Activated CD4-positive, alpha-beta T cell treated with anti-CD3 and anti-CD28 coated beads, Interleukin-2, amount 50 U/mL, for 4 hours (primary cell): ENCODE measurements at regions not wholly inside any gene's neighbourhood (a gene's known extent, or its start where the extent isn't known, plus 50 kb on each side); places are given as distances from the start of the nearest gene placed in this dataset.
"Not testable (repeated sequence)": the region's sequence is repeated elsewhere in the genome, so short reads cannot be mapped to it uniquely, and the experiment has no call there.

ENCODE experiments used
- DNase-seq, 2 experiments: peaks; one replicate each; pipeline ENCODE4 v3.0.0-alpha.2; 2020

DNA sequence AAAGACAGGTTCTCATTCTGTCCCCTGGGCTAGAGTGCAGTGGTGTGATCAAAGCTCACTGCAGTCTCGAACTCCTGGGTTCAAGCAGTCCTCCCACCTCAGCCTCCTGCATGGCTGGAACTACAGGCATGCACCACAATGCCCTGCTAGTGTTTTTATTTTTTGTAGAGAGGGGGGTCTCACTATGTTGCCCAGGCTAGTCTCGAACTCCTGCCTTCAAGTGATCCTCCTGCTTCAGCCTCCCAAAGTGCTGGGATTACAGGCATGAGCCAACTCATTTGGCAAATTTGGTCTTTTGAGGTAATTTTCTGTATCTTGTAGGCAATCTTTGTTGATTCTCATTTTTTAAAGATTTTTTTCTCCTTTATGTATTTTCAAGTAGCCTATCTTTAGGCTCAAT is 205.7 kb downstream of the ZIC5 start:
- DNase-seq = no peak

DNA sequence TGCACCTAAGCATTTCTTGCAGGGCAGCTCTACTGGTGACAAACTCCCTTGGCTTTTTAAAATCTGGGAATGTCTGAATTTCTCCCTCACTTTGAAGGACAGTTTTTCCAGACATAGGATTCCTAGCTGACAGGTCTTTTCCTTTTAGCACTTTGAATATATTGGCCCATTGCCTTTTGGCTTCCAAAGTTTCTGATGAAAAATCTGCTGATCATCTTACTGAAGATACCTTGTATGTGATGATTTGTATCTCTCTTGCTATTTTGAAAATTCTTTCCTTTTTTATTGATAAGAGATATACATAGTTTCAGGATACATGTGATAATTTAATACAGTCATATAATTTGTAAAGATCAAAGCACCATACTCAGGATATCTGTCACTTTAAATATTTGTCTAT is 211.1 kb downstream of the ZIC5 start:
- no peak for DNase-seq

DNA sequence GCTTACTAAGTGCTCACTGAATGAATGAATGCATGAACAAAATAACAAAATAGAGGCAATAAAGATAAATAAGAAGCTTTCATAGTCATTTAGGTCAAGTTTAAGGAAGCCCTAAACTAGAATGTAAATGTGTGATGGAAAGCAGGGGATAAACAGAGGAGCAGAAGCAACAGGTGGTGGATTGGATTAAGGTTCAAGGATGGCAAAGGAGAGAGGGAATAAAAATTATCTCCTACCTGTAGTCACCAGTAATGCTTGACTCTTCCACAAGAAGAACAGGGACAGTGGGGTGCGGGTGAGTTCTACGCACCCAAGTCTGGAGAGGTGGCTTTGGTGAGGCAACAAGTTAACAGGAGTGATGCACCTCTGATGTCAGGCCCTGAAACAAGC is 212.4 kb downstream of the ZIC5 start:
- no peak for DNase-seq

DNA sequence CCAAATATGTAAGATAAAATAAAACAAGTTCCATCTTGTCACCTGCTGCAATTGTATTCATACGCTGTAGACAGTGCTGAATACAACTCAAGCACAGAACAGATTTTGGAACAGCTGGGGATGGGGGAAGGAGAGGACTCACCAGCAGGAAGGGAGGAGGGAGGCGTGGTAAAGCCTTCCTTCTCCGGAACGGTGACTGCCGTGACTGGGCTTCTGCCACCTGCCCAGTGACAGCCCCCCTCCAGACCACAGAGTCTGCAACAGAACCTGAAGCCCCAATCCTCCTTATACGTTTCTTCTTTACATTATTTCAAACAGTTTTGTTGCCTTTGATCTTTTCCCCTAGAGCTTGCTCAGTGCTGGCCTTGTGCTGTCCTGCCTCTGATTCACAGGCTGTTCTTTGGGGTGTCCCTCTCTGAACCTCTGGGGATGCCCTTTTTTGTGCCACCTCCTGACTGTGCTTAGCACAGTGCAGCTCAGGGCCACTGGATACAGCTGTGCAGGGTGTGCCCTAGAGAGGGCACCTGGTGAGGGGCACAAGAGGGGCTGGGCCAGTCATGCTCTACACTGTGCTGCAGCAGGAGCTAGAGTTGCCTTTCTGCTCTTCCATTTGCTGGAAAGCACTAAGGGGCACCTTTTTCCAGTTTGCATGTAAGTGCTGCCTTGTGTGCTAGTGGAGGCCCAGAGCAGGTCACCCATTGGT is 213.0 kb downstream of the ZIC5 start:
- DNase-seq = no peak

DNA sequence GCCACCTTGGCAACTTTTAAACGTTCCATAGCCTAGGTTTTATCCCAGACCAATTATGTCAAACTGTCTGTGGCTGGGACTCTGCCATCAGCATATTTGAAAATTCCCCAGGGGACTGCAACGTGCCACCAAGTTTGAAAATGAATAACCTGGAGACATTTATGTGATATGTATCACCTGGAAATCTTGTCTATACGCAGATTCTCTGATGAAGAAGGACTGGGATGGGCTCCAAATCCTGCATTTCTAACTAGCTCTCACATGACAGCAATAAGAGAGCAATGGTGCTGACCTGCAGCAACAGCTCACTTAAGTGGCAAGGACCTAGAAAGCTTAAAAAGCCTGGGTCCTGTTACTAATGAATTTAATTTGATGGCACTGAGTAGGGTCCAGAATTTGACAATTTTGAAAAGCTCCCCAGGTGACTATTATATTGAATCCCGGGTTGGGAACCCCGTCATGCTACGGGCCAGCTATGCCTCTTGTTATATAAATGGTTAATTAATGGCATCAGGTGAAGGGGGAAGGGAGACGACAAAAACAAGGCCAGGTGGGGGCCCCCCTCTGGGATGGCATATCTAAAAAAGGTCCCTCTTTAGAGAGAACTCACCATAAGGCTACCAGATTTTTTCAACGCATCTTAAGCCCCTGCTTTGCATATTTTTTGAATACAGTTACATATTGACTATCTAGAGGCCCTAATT is 213.7 kb downstream of the ZIC5 start:
- no peak for DNase-seq

DNA sequence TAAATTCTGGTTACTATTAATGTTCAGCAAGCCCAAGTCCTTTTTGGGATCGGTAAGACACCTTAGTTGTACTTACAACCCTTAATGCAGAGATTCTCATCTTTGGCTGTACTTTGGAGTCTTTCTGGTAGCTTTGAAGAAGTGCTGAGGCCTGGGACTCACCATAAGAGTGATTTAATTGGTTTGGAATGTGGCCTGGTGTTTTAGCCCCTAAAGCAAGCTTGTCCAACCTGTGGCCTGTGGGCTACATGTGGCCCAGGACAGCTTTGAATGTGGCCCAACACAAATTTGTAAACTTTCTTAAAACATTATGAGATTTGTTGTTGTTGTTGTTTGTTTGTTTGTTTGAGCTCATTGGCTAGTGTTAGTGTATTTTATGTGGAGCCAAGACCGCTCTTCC is 215.3 kb downstream of the ZIC5 start:
- DNase-seq = no peak

DNA sequence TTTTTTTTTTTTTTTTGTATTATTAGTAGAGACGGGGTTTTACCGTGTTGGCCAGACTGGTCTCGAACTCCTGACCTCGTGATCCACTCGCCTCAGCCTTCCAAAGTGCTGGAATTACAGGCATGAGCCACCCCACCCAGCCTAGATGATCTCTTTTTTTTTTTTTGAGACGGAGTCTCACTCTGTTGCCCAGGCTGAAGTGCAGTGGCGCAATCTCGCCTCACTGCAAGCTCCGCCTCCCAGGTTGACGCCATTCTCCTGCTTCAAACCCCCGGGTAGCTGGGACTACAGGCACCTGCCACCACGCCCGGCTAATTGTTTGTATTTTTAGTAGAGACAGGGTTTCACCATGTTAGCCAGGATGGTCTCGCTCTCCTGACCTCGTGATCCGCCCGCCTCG is 216.8 kb downstream of the ZIC5 start:
- DNase-seq = not testable (repeated sequence)

DNA sequence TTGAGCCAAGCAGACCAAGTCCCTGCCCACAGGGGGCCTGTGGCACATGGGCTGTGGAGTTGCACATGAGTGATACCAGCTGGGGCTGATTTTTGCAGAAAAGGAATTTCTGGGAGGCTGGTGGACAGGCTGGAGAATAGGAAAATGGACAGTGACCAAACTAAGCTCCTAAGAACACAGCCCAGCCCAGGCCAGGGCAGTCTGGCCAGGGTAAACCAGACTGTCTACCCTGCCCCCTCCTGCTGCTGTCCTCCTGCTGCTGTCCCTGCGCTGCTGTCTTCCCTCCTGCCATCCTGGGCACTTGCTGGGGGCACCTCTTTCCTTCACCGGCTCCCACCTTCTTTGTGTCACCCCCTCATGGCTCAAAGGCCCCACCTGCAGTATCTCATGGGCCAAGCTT is 219.2 kb downstream of the ZIC5 start:
- no peak for DNase-seq

DNA sequence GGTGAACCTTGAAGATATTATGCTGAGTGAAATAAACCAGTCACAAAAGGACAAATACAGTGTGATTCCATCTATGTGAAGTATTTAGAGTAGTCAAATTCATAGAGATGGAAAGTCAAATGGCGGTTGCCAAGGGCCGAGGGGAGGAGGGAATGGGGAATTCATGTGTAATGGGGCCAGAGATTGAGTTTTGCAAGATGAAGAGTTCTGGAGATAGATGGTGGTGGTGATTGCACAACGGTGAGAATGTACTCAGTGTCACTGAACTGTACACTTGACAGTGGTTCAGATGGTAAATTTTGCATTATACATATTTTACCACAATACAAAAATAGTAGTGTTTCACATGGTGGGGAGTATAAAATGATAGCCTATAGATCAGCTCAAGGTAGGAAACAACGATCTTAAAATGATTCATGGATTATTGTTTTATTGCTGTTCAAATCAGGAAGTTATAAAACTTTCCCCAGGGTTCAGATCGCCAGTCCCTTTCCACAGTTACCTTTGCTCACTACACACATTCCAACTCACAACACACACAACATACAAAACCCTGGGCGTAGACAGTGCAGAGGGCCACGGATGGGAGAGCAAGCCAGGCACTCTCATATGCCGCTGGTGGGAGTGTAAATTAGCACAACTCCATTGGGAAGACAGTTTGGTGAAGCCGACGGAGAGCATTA is 219.9 kb downstream of the ZIC5 start:
- no peak for DNase-seq

DNA sequence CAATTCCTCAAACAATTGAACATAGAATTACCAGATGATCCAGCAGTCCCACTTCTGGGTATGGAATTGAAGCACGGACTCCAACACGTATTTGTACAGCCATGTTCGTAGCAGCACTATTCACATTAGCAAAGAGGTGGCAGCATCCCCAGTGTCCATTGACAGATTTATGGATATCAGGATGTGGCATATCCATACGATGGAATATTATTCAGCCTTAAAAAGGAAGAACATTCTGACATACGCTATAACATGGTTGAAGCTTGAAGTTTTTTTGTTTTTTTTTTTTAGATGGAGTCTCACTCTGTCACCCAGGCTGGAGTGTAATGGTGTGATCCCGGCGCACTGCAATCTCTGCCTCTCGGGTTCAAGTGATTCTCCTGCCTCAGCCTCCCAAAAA is 220.6 kb downstream of the ZIC5 start:
- no peak for DNase-seq

DNA sequence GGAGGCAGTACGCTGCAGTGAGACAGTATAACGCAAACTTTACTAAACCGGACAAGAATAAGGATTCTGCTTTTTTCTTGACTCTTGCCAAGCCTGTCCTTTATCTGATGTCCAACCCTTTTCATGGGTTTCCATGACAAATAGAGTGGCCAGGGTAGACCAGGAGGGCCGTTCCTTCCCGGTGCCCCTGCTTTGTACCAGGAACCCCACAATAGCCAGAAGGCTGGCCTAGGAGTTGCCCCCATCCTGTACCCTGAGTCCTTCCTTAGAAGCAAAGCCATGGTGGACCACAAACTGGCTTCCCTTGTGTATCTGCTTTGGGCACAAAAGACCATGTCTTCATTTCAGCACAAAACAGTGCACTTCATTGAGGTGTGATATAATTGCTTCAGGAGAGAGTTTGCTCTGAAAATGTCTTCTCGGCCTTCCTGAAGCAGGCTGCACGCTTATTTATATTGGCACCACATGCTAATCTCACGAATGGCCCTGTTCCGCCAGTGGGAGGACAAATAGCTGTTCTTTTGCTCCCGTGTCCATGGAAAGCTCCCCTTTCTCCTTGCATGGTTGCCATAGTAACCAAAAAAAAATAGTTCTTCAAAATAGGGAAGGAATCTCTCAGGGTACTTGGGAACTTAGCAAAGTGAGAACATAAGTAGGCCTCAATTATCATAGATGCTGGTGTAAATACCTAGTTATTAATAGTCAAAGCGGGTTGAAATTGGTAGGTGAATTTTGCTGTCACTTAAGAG is 222.1 kb downstream of the ZIC5 start:
- no peak for DNase-seq

DNA sequence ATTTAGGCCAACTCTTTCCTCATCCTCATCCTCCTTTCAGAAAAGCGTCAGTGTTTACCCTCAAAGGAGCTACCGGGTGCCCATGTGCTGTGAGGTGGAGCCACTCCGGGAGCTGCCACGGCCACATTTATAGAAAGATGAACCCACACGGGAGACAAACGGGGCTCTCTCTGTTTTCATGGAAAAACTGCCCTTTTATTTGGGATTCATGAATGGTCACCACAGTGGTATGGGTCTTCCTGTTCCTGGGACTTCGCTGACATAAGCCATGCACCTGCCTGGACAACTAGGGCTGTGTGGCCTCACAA is 224.2 kb downstream of the ZIC5 start:
- DNase-seq = no peak

DNA sequence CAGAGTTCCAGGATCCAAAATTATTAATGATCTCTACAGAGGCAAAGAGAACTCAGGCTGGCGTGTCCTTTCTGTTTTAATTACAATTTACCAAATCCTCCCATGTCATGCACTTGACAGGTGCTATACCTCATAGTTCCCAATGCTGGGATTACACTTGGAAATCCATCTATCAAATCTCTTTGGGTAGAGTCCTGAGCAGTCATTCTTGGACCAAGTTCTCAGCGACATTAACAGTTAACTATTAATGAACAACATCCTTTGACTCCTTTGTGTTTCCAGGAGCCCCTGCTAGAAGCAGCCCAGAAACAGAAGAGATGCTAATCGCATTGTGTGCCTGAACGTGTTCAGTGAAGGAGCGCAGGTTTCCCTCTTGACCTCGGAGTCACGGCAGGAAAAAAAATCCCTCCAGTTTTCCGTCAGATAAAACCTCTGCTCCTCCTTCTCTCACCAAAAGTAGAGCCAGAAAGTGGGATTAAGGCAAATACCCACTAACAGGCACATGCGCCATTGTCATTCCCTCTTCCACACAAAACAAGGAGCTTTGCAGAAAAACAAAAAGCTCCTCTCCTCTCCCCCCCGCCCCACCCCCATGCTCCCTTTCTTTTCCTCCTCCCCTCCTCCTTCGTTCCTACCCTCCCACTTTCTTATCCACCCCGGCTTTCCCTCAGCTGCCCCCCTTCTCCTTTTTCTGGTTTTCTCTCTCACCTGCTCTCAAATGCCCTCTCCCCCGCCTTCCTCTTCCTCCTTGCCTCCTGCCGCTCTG is 224.7 kb downstream of the ZIC5 start:
- no peak for DNase-seq

DNA sequence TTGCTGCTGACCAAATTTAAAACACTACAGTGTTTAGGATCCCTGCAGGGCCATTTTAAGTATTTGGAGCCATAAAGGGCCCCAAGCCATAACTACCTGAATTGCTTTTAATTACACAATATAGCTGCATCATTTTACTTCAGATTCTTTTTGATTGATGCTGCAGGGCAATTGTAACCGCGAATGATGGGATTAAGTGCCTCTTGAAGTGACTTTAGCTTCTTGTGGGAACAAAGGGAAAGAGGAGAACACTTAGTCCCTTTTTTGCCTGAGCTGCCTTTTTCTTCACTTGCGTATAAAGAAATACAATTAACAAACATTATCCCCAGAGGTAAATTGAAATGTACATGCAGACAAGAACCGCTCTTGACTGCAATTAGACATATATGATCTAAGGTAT is 228.5 kb downstream of the ZIC5 start:
- no peak for DNase-seq

DNA sequence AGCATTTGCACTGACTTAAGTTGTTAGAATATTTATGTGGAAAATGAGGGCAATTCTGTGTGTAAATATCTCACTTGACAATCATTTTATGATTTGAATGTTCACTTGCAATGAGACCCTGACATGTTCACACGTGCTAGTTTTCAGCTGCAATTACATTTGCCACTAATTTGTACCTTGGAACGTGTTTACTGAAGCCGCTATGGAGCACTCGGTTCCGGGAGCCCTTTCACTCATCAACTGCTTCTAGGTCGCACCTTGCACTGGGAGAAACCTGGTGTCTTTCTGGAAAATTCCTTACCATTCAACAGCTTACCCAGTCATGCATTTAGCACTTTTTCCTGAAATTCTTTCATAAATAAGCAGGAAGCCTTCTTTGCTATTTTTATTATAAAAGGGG is 229.6 kb downstream of the ZIC5 start:
- no peak for DNase-seq

DNA sequence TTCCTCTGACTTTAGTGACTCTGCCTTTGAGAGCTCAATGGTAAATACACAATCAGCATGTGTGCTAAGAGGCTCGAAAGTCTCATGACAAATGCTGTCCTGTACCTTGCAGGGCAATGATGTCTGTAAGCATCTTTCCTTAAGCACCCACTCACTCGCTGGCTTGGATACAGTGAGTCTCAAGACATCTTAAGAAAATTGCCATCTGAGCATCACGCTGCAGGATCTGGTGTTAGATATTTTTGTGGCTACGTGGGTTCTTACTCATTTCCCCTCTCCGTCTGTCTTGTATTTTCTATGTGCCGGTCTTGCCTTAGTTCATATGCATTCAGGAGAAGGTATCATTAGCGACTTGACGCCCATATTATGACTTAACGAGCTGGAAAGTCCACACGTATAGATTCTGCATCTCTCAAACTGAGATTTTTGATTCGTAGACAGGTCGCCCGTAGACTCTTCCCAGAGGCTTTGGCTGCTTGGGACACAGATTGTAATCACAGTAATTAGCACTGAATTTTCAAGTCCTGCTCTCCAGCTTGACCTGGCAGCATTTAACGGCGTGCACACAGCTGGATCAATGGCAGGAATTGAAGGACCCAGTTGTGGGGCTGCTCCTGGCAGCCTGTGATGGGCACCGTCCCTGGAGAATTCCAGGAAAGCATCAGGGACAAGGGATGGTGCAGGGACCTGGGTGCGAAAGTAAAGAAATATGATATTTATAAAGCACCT is 231.2 kb downstream of the ZIC5 start:
- no peak for DNase-seq

DNA sequence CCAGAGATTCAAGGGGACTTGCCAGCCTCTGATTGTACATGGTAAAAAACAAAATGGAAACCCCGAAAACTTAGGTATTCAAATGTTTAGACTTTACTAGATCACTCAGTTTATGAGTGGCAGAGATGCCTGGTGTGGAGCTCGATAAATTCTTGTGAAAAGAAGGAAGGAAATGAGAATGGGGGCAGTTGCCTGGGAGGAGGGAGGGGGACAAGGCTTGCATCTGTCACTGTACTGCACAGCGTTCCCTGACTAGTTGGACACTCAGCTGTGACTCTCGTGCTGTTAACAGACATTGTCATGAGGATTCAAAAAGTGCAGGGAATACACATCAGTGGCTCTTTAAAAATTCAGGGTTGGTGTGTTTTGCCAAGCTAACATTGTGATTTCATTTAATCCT is 232.9 kb downstream of the ZIC5 start:
- no peak for DNase-seq

DNA sequence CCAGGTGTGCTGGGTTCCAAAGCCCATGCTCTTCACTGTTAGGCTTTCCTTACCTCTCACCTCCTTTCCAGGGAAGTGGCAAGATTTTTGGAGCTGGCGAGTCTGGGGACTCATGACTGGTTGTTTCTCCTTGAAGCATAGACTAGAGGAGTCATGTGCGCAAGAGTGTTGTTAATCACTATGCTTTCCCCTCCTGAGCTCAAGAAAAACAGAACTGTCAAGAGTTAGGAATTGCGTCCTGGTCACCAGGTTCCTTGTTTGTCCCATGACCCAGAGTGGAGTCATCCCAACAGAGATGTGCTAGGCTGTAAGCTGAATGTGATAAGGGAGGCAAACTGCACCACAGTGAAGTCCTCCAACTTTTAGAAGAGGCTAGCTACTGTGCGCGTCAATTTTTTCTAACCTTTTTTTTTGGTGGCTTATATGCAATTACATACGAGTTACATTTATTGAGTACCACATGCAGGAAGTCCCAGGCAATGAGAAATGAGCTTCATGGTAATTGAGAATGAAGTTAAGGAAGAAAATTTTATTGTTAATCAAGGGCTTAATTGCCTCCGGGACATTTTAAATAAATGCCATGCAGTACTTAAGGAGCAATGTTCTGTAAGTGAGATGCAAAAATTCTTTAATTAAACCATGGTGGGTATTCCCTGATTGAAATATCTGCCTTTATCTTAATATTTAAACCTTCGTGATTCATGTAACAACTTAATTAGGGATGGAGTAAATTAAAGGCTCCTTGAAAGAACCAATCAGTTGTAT is 233.9 kb downstream of the ZIC5 start:
- no peak for DNase-seq

DNA sequence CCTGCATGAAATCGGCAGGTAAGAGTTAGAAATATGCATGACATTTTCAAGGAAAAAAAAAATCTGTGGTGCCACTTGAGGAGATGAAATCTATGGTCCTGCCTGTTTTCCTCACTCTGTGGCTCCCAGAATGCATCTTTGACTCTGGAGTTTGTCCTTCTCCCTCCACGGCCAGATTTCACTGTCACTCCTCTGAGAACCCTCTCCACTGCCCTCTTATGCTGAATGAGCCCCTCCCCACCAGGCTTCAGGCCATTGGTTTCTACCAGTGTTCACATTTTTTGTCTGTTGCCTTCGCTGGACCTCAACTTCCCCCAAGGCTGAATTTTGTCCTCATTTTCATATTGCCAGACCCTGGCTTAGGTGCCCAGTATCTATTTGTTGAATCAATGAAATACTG is 235.0 kb downstream of the ZIC5 start:
- DNase-seq = no peak

DNA sequence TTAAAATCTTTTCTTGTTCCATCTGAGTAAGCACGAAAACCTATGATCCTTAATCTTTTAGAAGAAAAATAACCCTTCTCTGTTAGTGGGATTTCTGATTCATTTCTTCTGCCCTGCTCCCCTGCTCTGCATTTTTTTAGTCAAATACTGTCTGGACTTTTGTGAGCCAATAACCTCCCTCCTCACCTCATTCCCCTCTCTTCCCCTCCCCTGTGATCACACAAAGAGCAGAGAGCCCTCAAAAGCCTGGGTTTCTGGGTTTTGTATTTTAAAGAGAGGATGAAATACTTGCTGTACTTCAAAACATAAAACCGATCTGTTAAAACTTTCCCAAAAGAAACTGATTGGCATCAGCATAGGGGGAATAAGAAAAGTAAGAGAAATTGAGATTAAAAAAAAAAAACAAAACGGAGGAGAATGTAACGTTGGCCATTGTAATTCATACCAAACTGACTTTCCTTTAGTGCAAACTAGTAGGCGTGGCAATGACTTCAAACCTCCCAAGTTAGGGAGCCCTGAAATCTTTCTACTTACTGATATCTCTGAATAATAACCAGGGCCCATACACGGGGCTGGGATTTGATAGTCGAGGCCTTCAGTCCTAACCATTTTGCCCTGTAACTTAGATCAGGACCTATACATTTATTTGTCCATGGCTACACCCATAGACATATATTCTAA is 232.9 kb downstream of the TM9SF2 start:
- no peak for DNase-seq

DNA sequence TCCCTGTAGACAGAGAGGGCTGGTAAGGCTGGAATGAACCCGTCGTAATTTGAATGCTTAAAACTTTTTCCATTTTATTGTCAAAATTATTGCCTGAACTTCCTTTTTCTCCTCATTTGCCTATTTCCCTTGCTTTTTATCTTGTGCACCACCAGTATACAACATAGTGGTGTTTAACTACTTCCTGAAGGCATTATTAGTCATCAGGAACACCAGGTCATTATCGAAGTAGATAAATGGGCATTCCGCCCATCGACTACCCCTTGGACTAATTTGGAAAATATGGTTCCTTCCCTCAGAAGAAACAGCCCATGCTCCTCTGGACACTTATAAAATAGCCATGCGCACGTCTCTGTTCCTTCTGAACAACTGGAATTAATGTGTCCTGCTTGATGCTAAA is 232.1 kb downstream of the TM9SF2 start:
- no peak for DNase-seq
